DMS153 (cell line): ENCODE measurements at regions not wholly inside any gene's neighbourhood (a gene's known extent, or its start where the extent isn't known, plus 50 kb on each side); places are given as distances from the start of the nearest gene placed in this dataset.
"Not testable (repeated sequence)": the region's sequence is repeated elsewhere in the genome, so short reads cannot be mapped to it uniquely, and the experiment has no call there.

ENCODE experiments used
- DNase-seq: peaks from one replicate; lab custom pipeline; 2025; lab: John Stamatoyannopoulos, UW

GRCh38 chr4:130767384-130767783 lies 1671.4 kb downstream of the C4orf33 start:
- not testable (repeated sequence) for DNase-seq

GRCh38 chr4:130772966-130773365 lies 1677.0 kb downstream of the C4orf33 start:
- DNase-seq, result not testable (repeated sequence)

- no peak for DNase-seq
Observed at GRCh38 chr4:130808492-130808891, 1712.5 kb downstream of the C4orf33 start.

GRCh38 chr4:130812117-130812765 lies 1716.3 kb downstream of the C4orf33 start:
- no peak for DNase-seq

GRCh38 chr4:130814896-130815295 lies 1718.9 kb downstream of the C4orf33 start:
- DNase-seq, result no peak

GRCh38 chr4:130820448-130820847 lies 1724.5 kb downstream of the C4orf33 start:
- no peak for DNase-seq

GRCh38 chr4:130825284-130825683 lies 1729.3 kb downstream of the C4orf33 start:
- DNase-seq, result no peak

GRCh38 chr4:130850019-130850524 lies 1754.1 kb downstream of the C4orf33 start:
- no peak for DNase-seq

- no peak for DNase-seq
Observed at GRCh38 chr4:130851107-130851506, 1755.2 kb downstream of the C4orf33 start.

GRCh38 chr4:130851932-130852331 lies 1756.0 kb downstream of the C4orf33 start:
- no peak for DNase-seq

GRCh38 chr4:130855533-130855932 lies 1759.6 kb downstream of the C4orf33 start:
- DNase-seq, result peak; percentile 57

GRCh38 chr4:130859991-130860390 lies 1764.0 kb downstream of the C4orf33 start:
- DNase-seq, result no peak

GRCh38 chr4:130896920-130897319 lies 1801.0 kb downstream of the C4orf33 start:
- DNase-seq, result no peak

- no peak for DNase-seq
Observed at GRCh38 chr4:130901321-130901720, 1805.4 kb downstream of the C4orf33 start.

GRCh38 chr4:130922955-130923354 lies 1827.0 kb downstream of the C4orf33 start:
- no peak for DNase-seq

GRCh38 chr4:130955520-130955919 lies 1859.6 kb downstream of the C4orf33 start:
- no peak for DNase-seq

- DNase-seq, result no peak
Observed at GRCh38 chr4:130985371-130985770, 1889.4 kb downstream of the C4orf33 start.

- DNase-seq, result no peak
Observed at GRCh38 chr4:130995988-130996387, 1900.0 kb downstream of the C4orf33 start.

GRCh38 chr4:131001371-131001770 lies 1905.4 kb downstream of the C4orf33 start:
- DNase-seq, result no peak

- DNase-seq, result no peak
Observed at GRCh38 chr4:131002132-131002531, 1906.2 kb downstream of the C4orf33 start.

- no peak for DNase-seq
Observed at GRCh38 chr4:131006388-131006787, 1910.4 kb downstream of the C4orf33 start.

GRCh38 chr4:131011961-131012360 lies 1916.0 kb downstream of the C4orf33 start:
- DNase-seq, result not testable (repeated sequence)

GRCh38 chr4:131013226-131013625 lies 1917.3 kb downstream of the C4orf33 start:
- no peak for DNase-seq

GRCh38 chr4:131026771-131027170 lies 1930.8 kb downstream of the C4orf33 start:
- DNase-seq, result no peak
